PC-3 (cell line): ENCODE measurements at regions not wholly inside any gene's neighbourhood (a gene's known extent, or its start where the extent isn't known, plus 50 kb on each side); places are given as distances from the start of the nearest gene placed in this dataset.

ENCODE experiments used
- CTCF ChIP-seq: fragments of 300-600 bp; sonication (generic); conservative IDR thresholded peaks from 2 replicates; pipeline ENCODE4 v1.5.1; 2017; ENCODE audit warnings: antibody characterized with exemption, low read depth, mild to moderate bottlenecking, low read length
- EZH2 ChIP-seq: fragments of 300-600 bp; sonication (generic); IDR thresholded peaks from one replicate; pipeline ENCODE4 v1.6.1; 2017; ENCODE audit warnings: antibody characterized with exemption, mild to moderate bottlenecking, low read length; ENCODE audit not compliant: unreplicated experiment
- EZH2phosphoT487 ChIP-seq: fragments of 300-600 bp; sonication (generic); IDR thresholded peaks from 2 replicates; pipeline ENCODE4 v1.6.1; 2018; ENCODE audit warnings: mild to moderate bottlenecking, antibody characterized with exemption, low read length, borderline replicate concordance

- TF ChIP-seq CTCF (no peak), EZH2phosphoT487 (no peak), EZH2 (no peak)
Measured at GRCh38 chr6:84862843-84863242, 98.4 kb upstream of the TBX18 start.
